ENCODE measurements at regions not wholly inside any gene's neighbourhood (a gene's known extent, or its start where the extent isn't known, plus 50 kb on each side); places are given as distances from the start of the nearest gene placed in this dataset.
"Not testable (repeated sequence)": the region's sequence is repeated elsewhere in the genome, so short reads cannot be mapped to it uniquely, and the experiment has no call there.

DNA sequence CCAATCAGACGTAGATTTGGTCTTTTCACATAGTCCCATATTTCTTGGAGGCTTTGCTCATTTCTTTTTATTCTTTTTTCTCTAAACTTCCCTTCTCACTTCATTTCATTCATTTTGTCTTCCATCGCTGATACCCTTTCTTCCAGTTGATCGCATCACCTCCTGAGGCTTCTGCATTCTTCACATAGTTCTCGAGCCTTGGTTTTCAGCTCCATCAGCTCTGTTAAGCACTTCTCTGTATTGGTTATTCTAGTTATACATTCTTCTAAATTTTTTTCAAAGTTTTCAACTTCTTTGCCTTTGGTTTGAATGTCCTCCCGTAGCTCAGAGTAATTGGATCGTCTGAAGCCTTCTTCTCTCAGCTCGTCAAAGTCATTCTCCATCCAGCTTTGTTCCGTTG is 250.5 kb downstream of the MDFIC start:
- not testable (repeated sequence) for TF ChIP-seq CTCF, POLR2A (IDR thresholded peaks at IDR 0.05)
